Spleen (tissue), 11 donors: ENCODE measurements at regions not wholly inside any gene's neighbourhood (a gene's known extent, or its start where the extent isn't known, plus 50 kb on each side); places are given as distances from the start of the nearest gene placed in this dataset.

ENCODE experiments used
- DNase-seq: peaks from one replicate; pipeline ENCODE4 v3.0.0-alpha.2; 2020
- H3K27ac ChIP-seq, 8 donors: fragments of 200-600 bp; sonication (generic) in 7 of 8; 1 replicate in 4 of 8; 2 replicates in 4 of 8; pipeline versions ENCODE4 v1.5.0 to v1.8.0; 2016 to 2021; ENCODE audit warnings: inconsistent platforms in 4 of 8, mild to moderate bottlenecking in 4 of 8, moderate library complexity in 1 of 8
- H3K27me3 ChIP-seq, 7 donors: fragments of 200-600 bp; sonication (generic) in 6 of 7; replicated peaks in 1 of 7; 1 replicate in 4 of 7; 2 replicates in 3 of 7; pipeline versions ENCODE4 v1.5.0 to v1.8.0; 2016 to 2021; ENCODE audit warnings: inconsistent platforms in 3 of 7, mild to moderate bottlenecking in 1 of 7
- H3K36me3 ChIP-seq, 6 donors: fragments of 200-600 bp; sonication (generic) in 5 of 6; 1 replicate in 4 of 6; 2 replicates in 2 of 6; pipeline versions ENCODE4 v1.5.0 to v1.8.0; 2016 to 2021; ENCODE audit warnings: inconsistent platforms in 2 of 6
- H3K4me1 ChIP-seq, 6 donors: fragments of 200-600 bp; sonication (generic) in 5 of 6; 1 replicate in 3 of 6; 2 replicates in 3 of 6; pipeline versions ENCODE4 v1.5.0 to v1.8.0; 2016 to 2021; ENCODE audit warnings: inconsistent platforms in 3 of 6
- H3K4me3 ChIP-seq, 8 donors: fragments of 200-600 bp; sonication (generic) in 7 of 8; 1 replicate in 4 of 8; 2 replicates in 4 of 8; pipeline versions ENCODE4 v1.5.0 to v1.8.0; 2016 to 2021; ENCODE audit warnings: inconsistent platforms in 4 of 8, mild to moderate bottlenecking in 4 of 8, moderate library complexity in 2 of 8
- H3K9me3 ChIP-seq, 8 donors: fragments of 200-600 bp; sonication (generic) in 7 of 8; 1 replicate in 4 of 8; 2 replicates in 4 of 8; pipeline versions ENCODE4 v1.5.0 to v1.8.0; 2016 to 2021; ENCODE audit warnings: inconsistent platforms in 4 of 8
- POLR2A ChIP-seq, 3 donors: fragments of 450-650 bp; IDR thresholded peaks; one replicate each; pipeline ENCODE4 v1.5.1; 2017; ENCODE audit warnings: antibody characterized with exemption in 3 of 3, mild to moderate bottlenecking in 1 of 3
- POLR2AphosphoS5 ChIP-seq, 3 donors: sonication (generic); formaldehyde crosslinking; IDR thresholded peaks; one replicate each; pipeline ENCODE4 v1.5.1; 2017; ENCODE audit warnings: antibody characterized with exemption in 3 of 3
- WGBS, 5 donors: extraction: QIAGEN DNeasy Blood & Tissue Kit in 3 of 5; methylation state at CpG; one replicate each; pipeline versions ENCODE4 v1.1.5 to v1.1.7; 2013 to 2018; 5-methylcytosine and 5-hydroxymethylcytosine counted together
- intact Hi-C: fragments of 100-400 bp; cut with DNase I; formaldehyde crosslinking; loops from one replicate; pipeline ENCODE4 v1.15.0; 2023; ENCODE audit warnings: low total_unique reads
- TF ChIP-seq, protein P1 (sequence below), 11 experiments: fragments of 200-600 bp in 7 of 11; fragments of 450-650 bp in 4 of 11; sonication (generic) in 4 of 11; IDR thresholded peaks in 8 of 11; conservative IDR thresholded peaks in 3 of 11; 1 replicate in 7 of 11; 2 replicates in 4 of 11; pipeline versions ENCODE4 v1.4.0 to v1.8.0; 2016 to 2021; ENCODE audit warnings: antibody characterized with exemption in 11 of 11, inconsistent platforms in 4 of 11, mild to moderate bottlenecking in 1 of 11
- donor health status: healthy with polysubstance abuse.
- donor health status: DM: no; HTN: no; CAD: no; lungs with moderate emphysema.
- donor health status: DM: no; HTN: no; CAD: no.
- donor health status: Bipolar disorder and iron deficiency.
- donor health status: healthy.
- donor health status: DM: no; HTN: no; CAD: no.
- donor health status: DM: yes; HTN: yes; CAD: no.

DNA sequence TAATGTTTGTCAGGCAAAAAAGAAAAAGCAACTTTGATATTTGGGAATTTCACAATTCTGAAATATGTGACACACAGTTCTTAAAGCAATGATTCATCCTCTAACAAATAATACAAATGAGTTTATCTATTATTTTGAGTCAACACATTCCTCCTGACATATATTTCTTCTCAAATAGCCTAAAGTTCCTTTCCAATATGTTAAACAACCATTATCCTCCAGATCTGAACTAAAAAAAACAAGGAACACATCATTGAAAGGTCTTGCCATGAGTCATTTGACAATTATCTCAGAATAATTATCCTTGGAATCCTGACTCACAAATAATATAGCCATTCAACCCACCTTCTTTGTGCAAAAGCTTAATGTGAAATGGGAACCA lies 208.7 kb upstream of the CDIN1 start:
- DNase-seq, result no peak
- H3K4me3 ChIP-seq, result no peak overlapping the region
- H3K9me3 ChIP-seq, result no peaks in the 10 kb centered on the region
- no peaks in the 10 kb centered on the region for H3K27me3 ChIP-seq
- TF ChIP-seq, protein P1, sequence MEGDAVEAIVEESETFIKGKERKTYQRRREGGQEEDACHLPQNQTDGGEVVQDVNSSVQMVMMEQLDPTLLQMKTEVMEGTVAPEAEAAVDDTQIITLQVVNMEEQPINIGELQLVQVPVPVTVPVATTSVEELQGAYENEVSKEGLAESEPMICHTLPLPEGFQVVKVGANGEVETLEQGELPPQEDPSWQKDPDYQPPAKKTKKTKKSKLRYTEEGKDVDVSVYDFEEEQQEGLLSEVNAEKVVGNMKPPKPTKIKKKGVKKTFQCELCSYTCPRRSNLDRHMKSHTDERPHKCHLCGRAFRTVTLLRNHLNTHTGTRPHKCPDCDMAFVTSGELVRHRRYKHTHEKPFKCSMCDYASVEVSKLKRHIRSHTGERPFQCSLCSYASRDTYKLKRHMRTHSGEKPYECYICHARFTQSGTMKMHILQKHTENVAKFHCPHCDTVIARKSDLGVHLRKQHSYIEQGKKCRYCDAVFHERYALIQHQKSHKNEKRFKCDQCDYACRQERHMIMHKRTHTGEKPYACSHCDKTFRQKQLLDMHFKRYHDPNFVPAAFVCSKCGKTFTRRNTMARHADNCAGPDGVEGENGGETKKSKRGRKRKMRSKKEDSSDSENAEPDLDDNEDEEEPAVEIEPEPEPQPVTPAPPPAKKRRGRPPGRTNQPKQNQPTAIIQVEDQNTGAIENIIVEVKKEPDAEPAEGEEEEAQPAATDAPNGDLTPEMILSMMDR (IDR thresholded peaks at IDR 0.05 in 8 of 11, conservative IDR thresholded peaks at IDR 0.05 in 3 of 11), result no peak
- TF ChIP-seq POLR2AphosphoS5 (IDR thresholded peaks at IDR 0.05), result no peak
- TF ChIP-seq POLR2A (IDR thresholded peaks at IDR 0.05), result no peak
- no peak overlapping the region for H3K27ac ChIP-seq
- H3K4me1 ChIP-seq, result no peaks in the 10 kb centered on the region
- H3K36me3 ChIP-seq, result no peaks in the 10 kb centered on the region
- intact Hi-C loops, result no loop called here

DNA sequence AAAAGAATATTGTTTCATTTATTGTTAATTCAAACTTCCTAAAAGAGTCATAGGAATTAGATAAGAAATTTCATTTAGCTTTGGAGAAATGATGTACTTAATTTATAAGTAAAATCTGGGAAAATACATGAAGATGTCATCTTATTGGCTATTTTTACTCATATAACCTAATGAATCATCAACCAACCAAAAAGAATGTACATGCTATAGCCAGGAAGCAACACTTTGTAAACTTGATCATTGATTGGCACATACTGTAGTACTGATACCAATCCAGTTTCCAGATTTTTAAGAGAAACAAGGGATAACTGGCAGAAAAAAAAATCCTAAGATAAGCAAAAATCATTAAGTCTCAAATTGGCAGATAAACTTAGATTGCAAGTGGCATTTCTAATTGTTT lies 207.9 kb upstream of the CDIN1 start:
- intact Hi-C loops, result no loop called here
- Histone ChIP-seq H3K4me1 (no peaks in the 10 kb centered on the region), H3K9me3 (no peaks in the 10 kb centered on the region), H3K27ac (no peak overlapping the region), H3K36me3 (no peaks in the 10 kb centered on the region), H3K27me3 (no peaks in the 10 kb centered on the region), H3K4me3 (no peak overlapping the region)
- no peak for TF ChIP-seq POLR2A (IDR thresholded peaks at IDR 0.05)
- no peak for TF ChIP-seq POLR2AphosphoS5 (IDR thresholded peaks at IDR 0.05)
- TF ChIP-seq, protein P1 (IDR thresholded peaks at IDR 0.05 in 8 of 11, conservative IDR thresholded peaks at IDR 0.05 in 3 of 11), result no peak
- DNase-seq, result no peak

DNA sequence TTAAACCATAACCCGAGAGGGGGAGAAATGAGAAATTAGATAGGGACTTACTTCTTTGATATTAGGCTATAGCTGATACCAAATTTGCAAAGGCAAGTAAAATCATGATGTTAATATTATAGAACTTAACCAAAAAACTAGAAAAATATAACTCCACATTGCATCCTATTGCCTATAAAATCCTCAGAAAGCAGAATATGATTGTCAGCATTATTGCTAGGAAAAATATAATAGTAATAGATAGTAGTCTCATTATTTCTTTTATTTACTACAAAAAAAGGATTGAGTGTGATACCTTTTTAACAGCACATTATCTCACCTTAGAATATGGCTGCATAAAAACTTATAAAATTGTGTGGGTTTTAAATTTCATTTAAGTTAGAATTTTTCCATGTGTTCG lies 206.5 kb upstream of the CDIN1 start:
- intact Hi-C loops, result no loop called here

DNA sequence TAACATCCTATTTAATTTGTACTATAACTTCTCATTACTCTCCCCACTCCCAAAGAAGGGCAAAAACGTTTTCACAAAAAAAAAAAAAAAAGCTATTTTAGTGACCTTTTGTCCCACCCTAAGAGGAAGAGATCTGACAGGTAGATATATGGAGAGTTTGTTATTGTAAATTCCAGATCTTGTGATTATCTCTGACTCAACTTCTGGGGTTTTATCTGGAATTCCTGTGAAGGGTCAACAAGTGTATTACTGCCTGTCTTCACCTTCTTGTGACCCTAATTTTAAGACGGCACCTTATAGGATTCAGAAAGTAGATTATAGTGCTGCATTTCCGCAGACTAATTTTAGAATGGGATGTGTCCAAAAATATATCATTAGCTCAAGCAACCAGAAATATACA lies 205.9 kb upstream of the CDIN1 start:
- Histone ChIP-seq H3K27me3 (no peaks in the 10 kb centered on the region), H3K4me3 (no peak overlapping the region), H3K36me3 (no peaks in the 10 kb centered on the region), H3K9me3 (peaks cover 0 to 5% (median 0%) of the 10 kb centered on the region in 8 donors), H3K27ac (no peak overlapping the region), H3K4me1 (no peaks in the 10 kb centered on the region)
- 27 to 40% (median 35%) methylated on average over 3 of the region's 3 CpGs for WGBS, 5 donors
- TF ChIP-seq POLR2A (IDR thresholded peaks at IDR 0.05), result no peak
- TF ChIP-seq POLR2AphosphoS5 (IDR thresholded peaks at IDR 0.05), result no peak
- TF ChIP-seq, protein P1 (IDR thresholded peaks at IDR 0.05 in 8 of 11, conservative IDR thresholded peaks at IDR 0.05 in 3 of 11), result no peak
- intact Hi-C loops, result no loop called here
- DNase-seq, result no peak

More for the DNA sequence above, 206.5 kb upstream of the CDIN1 start:
- H3K4me3 ChIP-seq, result no peak overlapping the region
- H3K27ac ChIP-seq, result no peak overlapping the region
- no peaks in the 10 kb centered on the region for H3K27me3 ChIP-seq
- no peaks in the 10 kb centered on the region for H3K36me3 ChIP-seq
- WGBS, 5 donors, result 69 to 86% (median 83%) methylated on average over 2 of the region's 2 CpGs
- DNase-seq, result no peak
- no peaks in the 10 kb centered on the region for H3K4me1 ChIP-seq
- peaks cover 0 to 5% (median 0%) of the 10 kb centered on the region in 8 donors for H3K9me3 ChIP-seq
- no peak for TF ChIP-seq POLR2A (IDR thresholded peaks at IDR 0.05)
- no peak for TF ChIP-seq POLR2AphosphoS5 (IDR thresholded peaks at IDR 0.05)
- TF ChIP-seq, protein P1 (IDR thresholded peaks at IDR 0.05 in 8 of 11, conservative IDR thresholded peaks at IDR 0.05 in 3 of 11), result no peak
